SK-N-DZ (cell line): ENCODE measurements at regions not wholly inside any gene's neighbourhood (a gene's known extent, or its start where the extent isn't known, plus 50 kb on each side); places are given as distances from the start of the nearest gene placed in this dataset.
"Not testable (repeated sequence)": the region's sequence is repeated elsewhere in the genome, so short reads cannot be mapped to it uniquely, and the experiment has no call there.

Experiments used
- DNase-seq: peaks from one replicate; pipeline ENCODE4 v3.0.0-alpha.2; 2015; ENCODE audit warnings: low spot score

- DNase-seq = not testable (repeated sequence)
Observed at GRCh38 chr2:35957053-35957452, 398.5 kb upstream of the CRIM1 start.

- DNase-seq = no peak
Observed at GRCh38 chr2:35946478-35946877, 409.1 kb upstream of the CRIM1 start.

- no peak for DNase-seq
Observed at GRCh38 chr2:35938838-35939237, 416.7 kb upstream of the CRIM1 start.

GRCh38 chr2:35933031-35933430, 422.5 kb upstream of the CRIM1 start:
- no peak for DNase-seq

- DNase-seq = no peak
Observed at GRCh38 chr2:35932276-35932963, 423.2 kb upstream of the CRIM1 start.

- no peak for DNase-seq
Observed at GRCh38 chr2:35931626-35932025, 424.0 kb upstream of the CRIM1 start.

GRCh38 chr2:35931115-35931514, 424.5 kb upstream of the CRIM1 start:
- no peak for DNase-seq

GRCh38 chr2:35929551-35929950, 426.0 kb upstream of the CRIM1 start:
- no peak for DNase-seq

- DNase-seq = no peak
Observed at GRCh38 chr2:35920061-35920460, 435.5 kb upstream of the CRIM1 start.

- DNase-seq = no peak
Observed at GRCh38 chr2:35915261-35915660, 440.3 kb upstream of the CRIM1 start.

- DNase-seq = no peak
Observed at GRCh38 chr2:35891936-35892335, 463.6 kb upstream of the CRIM1 start.

GRCh38 chr2:35891528-35891927, 464.1 kb upstream of the CRIM1 start:
- DNase-seq = no peak

GRCh38 chr2:35887146-35887545, 468.4 kb upstream of the CRIM1 start:
- no peak for DNase-seq

- DNase-seq = no peak
Observed at GRCh38 chr2:35873921-35874320, 481.7 kb upstream of the CRIM1 start.

- DNase-seq = no peak
Observed at GRCh38 chr2:35871672-35872071, 483.9 kb upstream of the CRIM1 start.

GRCh38 chr2:35870713-35871112, 484.9 kb upstream of the CRIM1 start:
- DNase-seq = no peak

GRCh38 chr2:35864141-35864540, 491.4 kb upstream of the CRIM1 start:
- no peak for DNase-seq

- DNase-seq = no peak
Observed at GRCh38 chr2:35858216-35858615, 497.4 kb upstream of the CRIM1 start.

- DNase-seq = no peak
Observed at GRCh38 chr2:35857498-35857897, 498.1 kb upstream of the CRIM1 start.

- no peak for DNase-seq
Observed at GRCh38 chr2:35831385-35831784, 524.2 kb upstream of the CRIM1 start.

GRCh38 chr2:35830833-35831232, 524.7 kb upstream of the CRIM1 start:
- no peak for DNase-seq

GRCh38 chr2:35827086-35827485, 528.5 kb upstream of the CRIM1 start:
- no peak for DNase-seq

- DNase-seq = no peak
Observed at GRCh38 chr2:35822716-35823115, 532.9 kb upstream of the CRIM1 start.

- no peak for DNase-seq
Observed at GRCh38 chr2:35821675-35822074, 533.9 kb upstream of the CRIM1 start.
